ENCODE measurements at regions not wholly inside any gene's neighbourhood (a gene's known extent, or its start where the extent isn't known, plus 50 kb on each side); places are given as distances from the start of the nearest gene placed in this dataset.
A peak's percentile ranks its signal among the peaks of the same experiment; 100 is the strongest.
"Not testable (repeated sequence)": the region's sequence is repeated elsewhere in the genome, so short reads cannot be mapped to it uniquely, and the experiment has no call there.

- H3K4me1 ChIP-seq (ENCODE audit: insufficient read depth, poor library complexity, severe bottlenecking); H3K9me3 ChIP-seq (ENCODE audit: severe bottlenecking); H3K27me3 ChIP-seq (ENCODE audit: insufficient read depth, poor library complexity, severe bottlenecking); H3K36me3 ChIP-seq (ENCODE audit: low read depth); DNase-seq (ENCODE audit: low spot score); H3K27ac ChIP-seq (ENCODE audit: poor library complexity, severe bottlenecking); H3K4me3 ChIP-seq (ENCODE audit: severe bottlenecking): not testable (repeated sequence)
- ATAC-seq (ENCODE audit: low read depth), result peak; percentile 56
These were observed 2276.4 kb upstream of the TPTE start for GRCh38 chr21:8244723-8245641.

DNA sequence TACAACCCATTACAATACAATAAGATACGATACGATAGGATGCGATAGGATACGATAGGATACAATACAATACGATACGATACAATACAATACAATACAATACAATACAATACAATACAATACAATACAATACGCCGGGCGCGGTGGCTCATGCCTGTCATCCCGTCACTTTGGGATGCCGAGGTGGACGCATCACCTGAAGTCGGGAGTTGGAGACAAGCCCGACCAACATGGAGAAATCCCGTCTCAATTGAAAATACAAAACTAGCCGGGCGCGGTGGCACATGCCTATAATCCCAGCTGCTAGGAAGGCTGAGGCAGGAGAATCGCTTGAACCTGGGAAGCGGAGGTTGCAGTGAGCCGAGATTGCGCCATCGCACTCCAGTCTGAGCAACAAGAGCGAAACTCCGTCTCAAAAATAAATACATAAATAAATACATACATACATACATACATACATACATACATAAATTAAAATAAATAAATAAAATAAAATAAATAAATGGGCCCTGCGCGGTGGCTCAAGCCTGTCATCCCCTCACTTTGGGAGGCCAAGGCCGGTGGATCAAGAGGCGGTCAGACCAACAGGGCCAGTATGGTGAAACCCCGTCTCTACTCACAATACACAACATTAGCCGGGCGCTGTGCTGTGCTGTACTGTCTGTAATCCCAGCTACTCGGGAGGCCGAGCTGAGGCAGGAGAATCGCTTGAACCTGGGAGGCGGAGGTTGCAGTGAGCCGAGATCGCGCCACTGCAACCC is 2275.6 kb upstream of the TPTE start:
- H3K27ac ChIP-seq (ENCODE audit: poor library complexity, severe bottlenecking); DNase-seq (ENCODE audit: low spot score); H3K4me1 ChIP-seq (ENCODE audit: insufficient read depth, poor library complexity, severe bottlenecking); H3K9me3 ChIP-seq (ENCODE audit: severe bottlenecking); H3K4me3 ChIP-seq (ENCODE audit: severe bottlenecking); H3K27me3 ChIP-seq (ENCODE audit: insufficient read depth, poor library complexity, severe bottlenecking); H3K36me3 ChIP-seq (ENCODE audit: low read depth): not testable (repeated sequence)
- ATAC-seq (ENCODE audit: low read depth), result peak; percentile 82

DNA sequence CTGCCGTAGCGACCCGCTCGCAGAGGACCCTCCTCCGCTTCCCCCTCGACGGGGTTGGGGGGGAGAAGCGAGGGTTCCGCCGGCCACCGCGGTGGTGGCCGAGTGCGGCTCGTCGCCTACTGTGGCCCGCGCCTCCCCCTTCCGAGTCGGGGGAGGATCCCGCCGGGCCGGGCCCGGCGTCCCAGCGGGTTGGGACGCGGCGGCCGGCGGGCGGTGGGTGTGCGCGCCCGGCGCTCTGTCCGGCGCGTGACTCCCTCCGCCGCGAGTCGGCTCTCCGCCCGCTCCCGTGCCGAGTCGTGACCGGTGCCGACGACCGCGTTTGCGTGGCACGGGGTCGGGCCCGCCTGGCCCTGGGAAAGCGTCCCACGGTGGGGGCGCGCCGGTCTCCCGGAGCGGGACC is 2269.7 kb upstream of the TPTE start:
- H3K36me3 ChIP-seq (ENCODE audit: low read depth); H3K27ac ChIP-seq (ENCODE audit: poor library complexity, severe bottlenecking); ATAC-seq (ENCODE audit: low read depth); H3K4me1 ChIP-seq (ENCODE audit: insufficient read depth, poor library complexity, severe bottlenecking); H3K4me3 ChIP-seq (ENCODE audit: severe bottlenecking); H3K9me3 ChIP-seq (ENCODE audit: severe bottlenecking); DNase-seq (ENCODE audit: low spot score); H3K27me3 ChIP-seq (ENCODE audit: insufficient read depth, poor library complexity, severe bottlenecking): not testable (repeated sequence)

GRCh38 chr21:8255094-8255493 is 2266.3 kb upstream of the TPTE start:
- ATAC-seq (ENCODE audit: low read depth); DNase-seq (ENCODE audit: low spot score); H3K4me3 ChIP-seq (ENCODE audit: severe bottlenecking); H3K4me1 ChIP-seq (ENCODE audit: insufficient read depth, poor library complexity, severe bottlenecking); H3K36me3 ChIP-seq (ENCODE audit: low read depth); H3K9me3 ChIP-seq (ENCODE audit: severe bottlenecking); H3K27me3 ChIP-seq (ENCODE audit: insufficient read depth, poor library complexity, severe bottlenecking); H3K27ac ChIP-seq (ENCODE audit: poor library complexity, severe bottlenecking): not testable (repeated sequence)

DNA sequence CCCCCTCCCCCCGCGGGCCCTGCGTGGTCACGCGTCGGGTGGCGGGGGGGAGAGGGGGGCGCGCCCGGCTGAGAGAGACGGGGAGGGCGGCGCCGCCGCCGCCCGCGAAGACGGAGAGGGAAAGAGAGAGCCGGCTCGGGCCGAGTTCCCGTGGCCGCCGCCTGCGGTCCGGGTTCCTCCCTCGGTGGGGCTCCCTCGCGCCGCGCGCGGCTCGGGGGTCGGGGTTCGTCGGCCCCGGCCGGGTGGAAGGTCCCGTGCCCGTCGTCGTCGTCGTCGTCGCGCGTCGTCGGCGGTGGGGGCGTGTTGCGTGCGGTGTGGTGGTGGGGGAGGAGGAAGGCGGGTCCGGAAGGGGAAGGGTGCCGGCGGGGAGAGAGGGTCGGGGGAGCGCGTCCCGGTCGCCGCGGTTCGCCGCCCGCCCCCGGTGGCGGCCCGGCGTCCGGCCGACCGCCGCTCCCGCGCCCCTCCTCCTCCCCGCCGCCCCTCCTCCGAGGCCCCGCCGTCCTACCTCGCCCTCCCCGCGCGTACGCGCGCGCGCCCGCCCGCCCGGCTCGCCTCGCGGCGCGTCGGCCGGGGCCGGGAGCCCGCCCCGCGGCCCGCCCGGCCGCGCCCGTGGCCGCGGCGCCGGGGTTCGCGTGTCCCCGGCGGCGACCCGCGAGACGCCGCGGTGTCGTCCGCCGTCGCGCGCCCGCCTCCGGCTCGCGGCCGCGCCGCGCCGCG is 2264.1 kb upstream of the TPTE start:
- DNase-seq (ENCODE audit: low spot score), result peak; percentile 4
- H3K9me3 ChIP-seq (ENCODE audit: severe bottlenecking); ATAC-seq (ENCODE audit: low read depth); H3K27ac ChIP-seq (ENCODE audit: poor library complexity, severe bottlenecking); H3K27me3 ChIP-seq (ENCODE audit: insufficient read depth, poor library complexity, severe bottlenecking); H3K36me3 ChIP-seq (ENCODE audit: low read depth); H3K4me1 ChIP-seq (ENCODE audit: insufficient read depth, poor library complexity, severe bottlenecking); H3K4me3 ChIP-seq (ENCODE audit: severe bottlenecking): not testable (repeated sequence)

DNA sequence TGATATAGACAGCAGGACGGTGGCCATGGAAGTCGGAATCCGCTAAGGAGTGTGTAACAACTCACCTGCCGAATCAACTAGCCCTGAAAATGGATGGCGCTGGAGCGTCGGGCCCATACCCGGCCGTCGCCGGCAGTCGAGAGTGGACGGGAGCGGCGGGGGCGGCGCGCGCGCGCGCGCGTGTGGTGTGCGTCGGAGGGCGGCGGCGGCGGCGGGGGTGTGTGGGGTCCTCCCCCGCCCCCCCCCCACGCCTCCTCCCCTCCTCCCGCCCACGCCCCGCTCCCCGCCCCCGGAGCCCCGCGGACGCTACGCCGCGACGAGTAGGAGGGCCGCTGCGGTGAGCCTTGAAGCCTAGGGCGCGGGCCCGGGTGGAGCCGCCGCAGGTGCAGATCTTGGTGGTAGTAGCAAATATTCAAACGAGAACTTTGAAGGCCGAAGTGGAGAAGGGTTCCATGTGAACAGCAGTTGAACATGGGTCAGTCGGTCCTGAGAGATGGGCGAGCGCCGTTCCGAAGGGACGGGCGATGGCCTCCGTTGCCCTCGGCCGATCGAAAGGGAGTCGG is 2261.2 kb upstream of the TPTE start:
- not testable (repeated sequence) for H3K27ac ChIP-seq (ENCODE audit: poor library complexity, severe bottlenecking); H3K4me1 ChIP-seq (ENCODE audit: insufficient read depth, poor library complexity, severe bottlenecking); H3K9me3 ChIP-seq (ENCODE audit: severe bottlenecking); DNase-seq (ENCODE audit: low spot score); ATAC-seq (ENCODE audit: low read depth); H3K36me3 ChIP-seq (ENCODE audit: low read depth); H3K27me3 ChIP-seq (ENCODE audit: insufficient read depth, poor library complexity, severe bottlenecking); H3K4me3 ChIP-seq (ENCODE audit: severe bottlenecking)

All from RWPE2 (cell line).